Activated CD4-positive, alpha-beta T cell treated with anti-CD3 and anti-CD28 coated beads for 4 hours (primary cell): ENCODE measurements at regions not wholly inside any gene's neighbourhood (a gene's known extent, or its start where the extent isn't known, plus 50 kb on each side); places are given as distances from the start of the nearest gene placed in this dataset.
"Not testable (repeated sequence)": the region's sequence is repeated elsewhere in the genome, so short reads cannot be mapped to it uniquely, and the experiment has no call there.

Source experiments
- DNase-seq, 2 donors: peaks; one replicate each; pipeline ENCODE4 v3.0.0-alpha.2; 2020

DNA sequence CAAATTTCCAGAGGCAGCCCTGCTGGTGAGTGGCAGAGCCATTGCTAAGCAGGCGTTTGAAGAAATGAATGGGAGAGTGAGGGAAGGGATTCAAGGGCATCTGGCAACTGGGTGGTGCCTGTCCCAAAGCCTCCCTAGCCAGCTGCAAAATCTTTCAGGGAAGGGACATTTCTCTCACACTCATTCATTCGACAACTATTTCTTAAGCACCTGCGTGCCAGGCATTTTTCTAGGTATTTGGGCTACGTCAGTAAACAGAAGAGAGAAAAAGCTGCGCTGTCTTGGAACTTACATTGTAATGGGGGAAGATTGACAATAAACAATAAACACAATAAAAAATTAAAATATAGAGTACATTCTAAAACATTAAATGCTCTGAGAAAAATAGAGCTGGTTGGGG, 301.9 kb upstream of the USP24 start:
- no peak for DNase-seq

DNA sequence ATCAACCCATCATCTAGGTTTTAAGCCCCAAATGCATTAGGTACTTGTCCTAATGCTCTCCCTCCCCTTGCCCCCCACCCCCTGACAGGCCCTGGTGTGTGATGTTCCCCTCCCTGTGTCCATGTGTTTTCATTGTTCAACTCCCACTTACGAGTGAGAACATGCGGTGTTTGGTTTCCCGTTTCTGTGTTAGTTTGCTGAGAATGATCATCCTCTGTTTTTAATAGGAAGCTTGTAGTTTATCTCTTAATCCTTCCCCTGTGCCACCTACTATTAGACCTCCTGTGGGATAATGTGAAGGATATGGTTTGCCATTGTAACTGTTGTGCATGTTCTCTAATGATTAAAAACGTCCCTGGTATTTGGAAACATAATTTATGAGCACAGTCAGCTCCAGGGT, 299.4 kb upstream of the USP24 start:
- DNase-seq: not testable (repeated sequence)

DNA sequence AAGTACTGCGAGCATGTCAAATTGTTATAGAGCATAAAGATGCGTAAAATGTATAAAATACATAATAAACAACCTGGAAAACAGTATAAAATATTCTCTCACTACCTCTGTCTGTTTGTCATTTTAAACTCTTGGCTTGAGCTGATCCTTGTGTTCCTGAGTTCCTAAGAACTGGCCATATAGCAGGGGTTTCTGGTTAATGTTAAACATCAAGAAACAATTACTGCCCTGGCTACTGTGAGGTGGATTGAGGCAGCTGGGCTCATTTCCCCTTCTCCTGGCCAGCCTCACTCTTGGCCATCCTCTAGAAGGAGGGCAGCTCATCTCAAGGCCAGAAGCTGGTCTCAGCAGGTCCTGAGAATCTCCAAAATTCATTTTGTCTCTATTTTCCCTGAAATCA, 297.3 kb upstream of the USP24 start:
- DNase-seq: no peak

DNA sequence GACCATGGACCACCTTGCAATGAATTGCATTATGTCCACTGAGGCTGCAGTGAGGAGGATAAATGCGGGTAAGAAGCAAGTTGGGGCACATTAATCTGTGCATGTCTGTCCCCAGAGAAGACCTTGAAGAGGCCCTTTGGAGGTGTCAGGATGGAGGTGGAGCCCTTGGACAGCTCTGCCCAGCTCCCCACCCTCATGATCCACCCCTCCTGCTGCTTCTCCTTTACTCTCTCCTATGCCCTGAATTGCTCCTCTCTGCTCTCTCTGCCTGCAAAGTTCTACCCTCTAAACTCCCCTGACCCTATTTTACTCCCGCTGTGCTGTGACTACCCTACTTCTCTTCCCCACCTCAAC, 292.4 kb upstream of the USP24 start:
- DNase-seq: no peak

- DNase-seq: no peak
Observed at GRCh38 chr1:55506740-55507577, 291.8 kb upstream of the USP24 start.

DNA sequence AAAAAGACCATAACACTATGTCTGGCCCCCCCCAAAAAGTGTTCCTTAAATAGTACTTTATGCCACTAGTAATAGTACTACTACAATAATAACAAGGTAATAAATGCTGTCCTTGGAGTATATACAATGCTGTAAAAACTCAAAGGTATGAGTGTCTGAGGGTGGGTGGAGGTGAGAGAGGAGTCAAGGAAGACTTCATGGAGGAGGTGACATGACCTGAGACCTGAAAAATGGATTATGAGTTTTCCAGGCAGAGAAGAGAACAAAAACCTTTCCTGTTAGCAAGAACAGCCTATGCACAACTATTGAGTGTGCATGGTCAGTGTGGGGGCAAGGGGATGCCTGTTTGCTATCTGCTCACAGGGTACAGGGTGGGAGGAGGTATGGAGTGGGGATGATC, 290.2 kb upstream of the USP24 start:
- DNase-seq: no peak

- DNase-seq: no peak
Observed at GRCh38 chr1:55504306-55504731, 289.2 kb upstream of the USP24 start.

DNA sequence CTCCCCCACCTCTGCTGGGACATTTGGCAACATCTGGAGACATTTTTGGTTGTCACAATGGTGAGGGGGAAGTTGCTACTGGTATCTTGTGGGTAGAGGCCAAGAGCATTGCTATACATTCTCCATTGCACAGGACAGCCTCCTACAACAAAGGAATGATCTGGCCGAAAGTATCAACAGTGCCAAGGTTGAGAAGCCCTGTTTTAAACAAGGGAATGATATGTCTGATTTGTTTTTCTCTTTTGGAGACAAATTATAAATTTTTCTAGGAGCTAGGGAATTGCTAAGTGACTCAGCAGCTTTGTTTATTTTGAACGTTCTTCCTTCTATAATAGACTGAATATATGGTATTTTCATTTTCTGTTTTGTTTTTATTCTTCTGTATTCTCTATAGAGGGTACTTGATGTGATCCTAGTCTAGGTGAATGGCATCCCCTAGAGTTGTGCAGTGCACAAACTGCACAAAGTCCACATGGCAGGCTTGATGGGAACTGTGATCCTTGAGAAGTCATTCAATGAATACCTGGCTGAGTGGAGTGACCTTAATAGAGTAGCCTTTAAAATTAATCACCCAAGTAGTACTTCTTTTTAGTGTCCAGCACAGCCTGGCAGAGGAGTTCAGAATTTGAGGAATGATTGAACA, 288.6 kb upstream of the USP24 start:
- DNase-seq: no peak

DNA sequence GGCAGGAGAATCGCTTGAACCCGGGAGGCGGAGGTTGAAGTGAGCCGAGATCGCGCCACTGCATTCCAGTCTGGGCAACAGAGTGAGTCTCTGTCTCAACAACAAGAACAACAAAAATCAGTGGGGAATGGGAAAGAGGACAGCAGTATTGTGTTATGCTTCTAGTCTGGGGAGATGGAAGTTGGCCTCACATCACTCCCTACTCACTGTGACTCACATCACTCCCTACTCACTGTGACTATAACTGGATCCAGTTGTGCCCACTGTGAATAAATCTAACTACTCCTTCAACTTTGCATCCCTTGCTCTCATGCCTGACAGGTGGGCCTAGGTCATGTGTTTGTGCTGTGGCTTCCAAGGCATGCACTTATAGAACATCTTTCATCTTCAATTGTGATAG, 285.4 kb upstream of the USP24 start:
- DNase-seq: no peak

GRCh38 chr1:55490547-55490946, 275.4 kb upstream of the USP24 start:
- DNase-seq: no peak

DNA sequence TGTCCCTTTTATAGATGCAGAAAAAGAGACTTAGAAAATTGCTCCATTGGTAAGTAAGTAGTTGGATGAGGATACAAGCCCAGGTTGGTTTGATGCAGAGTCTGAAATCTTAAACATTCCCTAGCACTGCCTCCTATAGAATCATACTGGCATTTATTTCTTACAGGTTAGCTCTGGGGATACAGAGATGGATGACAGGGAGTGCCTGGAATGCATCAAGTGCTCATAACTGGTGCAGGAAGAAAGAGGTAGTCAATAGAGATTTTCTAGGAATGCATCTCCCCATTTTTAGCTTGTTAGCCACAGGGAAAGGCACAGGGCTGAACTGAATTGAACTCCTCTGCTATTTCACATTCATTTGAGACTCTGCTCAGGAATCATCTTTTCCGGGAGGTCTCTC, 269.0 kb upstream of the USP24 start:
- no peak for DNase-seq

DNA sequence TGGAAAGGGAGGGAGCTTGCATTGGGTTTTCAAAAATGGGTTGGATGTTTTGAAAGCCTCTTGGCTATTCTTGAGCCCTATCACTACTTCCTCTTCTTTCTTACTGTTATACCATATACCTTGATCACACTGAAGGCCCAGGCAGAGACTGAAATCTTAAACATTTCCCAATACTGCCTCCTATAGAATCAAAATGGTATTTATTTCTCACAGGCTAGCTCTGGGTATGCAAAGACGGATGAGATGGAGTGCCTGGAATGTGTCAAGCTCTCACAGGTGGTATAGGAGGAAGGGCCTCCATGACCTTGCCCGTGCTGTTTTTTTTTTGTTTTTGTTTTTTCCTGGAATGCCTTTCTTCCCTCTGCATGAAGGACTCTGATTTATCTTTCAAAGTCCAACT, 268.4 kb upstream of the USP24 start:
- no peak for DNase-seq

DNA sequence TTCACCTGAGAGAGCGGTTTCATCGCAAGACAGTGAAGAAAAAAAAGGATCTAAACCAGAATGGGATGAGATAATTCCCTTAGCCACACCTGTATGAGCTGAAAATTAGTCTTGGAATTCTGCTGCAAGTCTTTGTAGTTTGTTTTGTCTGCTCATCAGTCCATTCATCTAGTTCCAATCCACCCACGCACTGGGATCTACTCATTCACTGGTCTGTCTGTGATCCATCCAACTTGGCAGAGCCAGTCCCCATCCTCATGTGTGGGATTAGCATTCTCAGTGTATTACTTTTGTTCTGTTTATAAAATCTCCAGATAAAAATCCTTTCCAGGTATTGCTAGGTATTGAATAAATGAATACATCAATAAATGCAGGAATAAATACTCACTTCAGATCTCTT, 266.5 kb upstream of the USP24 start:
- no peak for DNase-seq

GRCh38 chr1:55480029-55480795, 265.0 kb upstream of the USP24 start:
- DNase-seq: no peak

GRCh38 chr1:55478742-55479141, 263.6 kb upstream of the USP24 start:
- no peak for DNase-seq

- no peak for DNase-seq
Observed at GRCh38 chr1:55477953-55478352, 262.8 kb upstream of the USP24 start.

DNA sequence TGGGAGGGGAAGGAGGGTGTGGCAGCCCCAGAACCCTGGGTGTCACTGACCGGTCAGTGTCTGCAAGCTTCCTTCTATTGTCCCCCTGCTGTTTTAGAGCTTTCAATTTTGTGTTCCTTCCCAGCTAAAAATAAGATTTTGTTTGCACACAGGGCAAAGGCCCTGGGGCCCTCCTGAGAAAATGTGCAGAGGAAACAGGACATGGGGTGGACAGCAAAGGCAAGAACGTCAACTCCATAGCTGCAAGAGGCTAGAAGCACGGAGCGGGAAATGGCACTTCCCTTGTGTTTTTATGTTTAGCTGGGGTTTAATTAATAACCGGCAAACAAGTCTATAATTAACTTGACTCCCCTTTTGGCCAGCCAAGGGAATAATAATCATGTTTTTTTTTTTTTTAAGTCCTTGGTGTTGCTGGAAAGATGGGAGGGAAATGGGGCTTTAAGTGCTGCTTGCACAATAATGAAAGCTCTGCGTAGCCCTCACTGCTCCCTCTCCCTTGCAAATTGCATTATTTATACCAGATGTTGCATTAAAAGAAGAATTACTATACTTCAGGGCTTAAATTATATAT, 261.4 kb upstream of the USP24 start:
- DNase-seq: no peak

- no peak for DNase-seq
Observed at GRCh38 chr1:55474168-55474786, 259.1 kb upstream of the USP24 start.

GRCh38 chr1:55473661-55474060, 258.5 kb upstream of the USP24 start:
- no peak for DNase-seq

DNA sequence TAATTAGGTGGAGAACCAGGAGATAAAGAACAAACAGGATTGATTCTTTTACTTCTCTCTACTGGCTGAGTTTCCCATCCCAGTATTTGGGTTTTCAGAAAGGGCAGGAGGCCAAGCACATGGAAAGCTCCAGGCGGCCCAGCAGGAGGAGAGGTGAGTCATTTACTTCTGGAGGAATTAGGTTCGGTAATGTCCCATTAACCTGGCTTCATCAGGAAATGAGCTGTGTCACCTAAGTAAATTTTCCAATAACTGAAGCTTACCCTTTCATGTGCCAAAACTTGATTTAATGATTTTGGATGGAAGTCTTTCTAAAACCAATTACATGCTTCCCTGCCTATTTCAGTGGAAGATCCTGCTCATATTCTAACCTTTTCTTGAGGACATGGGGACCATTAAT, 257.6 kb upstream of the USP24 start:
- no peak for DNase-seq

GRCh38 chr1:55472115-55472514, 257.0 kb upstream of the USP24 start:
- DNase-seq: no peak

- no peak for DNase-seq
Observed at GRCh38 chr1:55468142-55468795, 253.1 kb upstream of the USP24 start.

DNA sequence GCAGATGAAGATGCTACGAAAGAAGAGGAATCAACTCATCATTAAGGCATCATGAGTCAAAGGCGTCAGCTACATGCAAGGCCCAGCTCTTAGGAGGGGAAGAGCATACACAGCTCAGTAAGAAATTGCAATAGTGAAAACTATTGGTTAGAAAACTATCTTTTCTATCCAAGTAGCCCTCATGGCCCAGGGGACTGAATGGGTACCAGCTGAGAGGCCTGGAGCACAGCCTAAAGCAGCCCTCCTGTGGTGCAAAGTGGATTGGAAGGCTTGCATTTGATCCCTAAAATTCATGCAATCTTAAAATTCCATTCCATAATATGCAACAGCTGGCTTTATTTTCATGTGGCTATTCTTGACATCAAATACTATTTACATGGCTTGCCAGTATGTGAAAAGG, 251.8 kb upstream of the USP24 start:
- no peak for DNase-seq
